ENCODE measurements at regions not wholly inside any gene's neighbourhood (a gene's known extent, or its start where the extent isn't known, plus 50 kb on each side); places are given as distances from the start of the nearest gene placed in this dataset.

- TF ChIP-seq CBX2 (IDR thresholded peaks at IDR 0.05; ENCODE audit: borderline replicate concordance, low read depth) (no peak), MYC (IDR thresholded peaks at IDR 0.05; ENCODE audit: borderline replicate concordance, low read length) (no peak), BHLHE40 (IDR thresholded peaks at IDR 0.05; ENCODE audit: low read depth, low read length) (no peak), TP53 (CRISPR knock-in tag; IDR thresholded peaks at IDR 0.05) (no peak), PBX3 (IDR thresholded peaks at IDR 0.05) (no peak)
- ChIA-PET POLR2A (no interaction called here), CTCF (interaction anchor here (1.4 kb wide), 1 partner anchor 12 kb away, joined by 3 read pairs; no protein-coding TSS in a partner anchor)
- Histone ChIP-seq H3K4me1 (peaks cover 3% of the 10 kb centered on the region; the same call in 2 of the 3 replicates), H3K4me2 (no peak overlapping the region), H3K9me3 (no peaks in the 10 kb centered on the region), H3K27ac (no peak overlapping the region), H3K4me3 (no peak overlapping the region)
- ATAC-seq, result no peak
- FAIRE-seq, result no peak
- no peak for DNase-seq (ENCODE audit: low read depth in 1 of 2, low spot score in 1 of 2)
Observed at GRCh38 chr2:203591642-203592041, 56.5 kb upstream of the RAPH1 start.

- 76% methylated on average over 2 of the region's 2 CpGs for WGBS (ENCODE audit: missing lambda C conversion rate)
- Histone ChIP-seq H3K4me1 (no peaks in the 10 kb centered on the region), H3K4me3 (no peak overlapping the region), H3K9me3 (no peaks in the 10 kb centered on the region), H3K27ac (no peak overlapping the region), H3K4me2 (no peak overlapping the region)
- ChIA-PET POLR2A (no interaction called here), CTCF (interaction anchor here (1.4 kb wide), 1 partner anchor 11 kb away, joined by 3 read pairs; no protein-coding TSS in a partner anchor)
- no peak for ATAC-seq
- FAIRE-seq, result no peak
- DNase-seq (ENCODE audit: low read depth in 1 of 2, low spot score in 1 of 2), result no peak
- TF ChIP-seq FOXS1 (CRISPR knock-in tag; IDR thresholded peaks at IDR 0.05) (no peak), RFX5 (IDR thresholded peaks at IDR 0.05) (no peak), FOSL2 (IDR thresholded peaks at IDR 0.05) (no peak), FOSL2 (CRISPR knock-in tag; IDR thresholded peaks at IDR 0.05) (no peak), HOXB5 (CRISPR knock-in tag; IDR thresholded peaks at IDR 0.05) (no peak), ZC3H11A (IDR thresholded peaks at IDR 0.05) (no peak), HDAC2 (IDR thresholded peaks at IDR 0.05) (no peak), RAD21 (conservative IDR thresholded peaks at IDR 0.05 in 1 of 2, IDR thresholded peaks at IDR 0.05 in 1 of 2) (no peak), POLR2AphosphoS2 (conservative IDR thresholded peaks at IDR 0.05; ENCODE audit: low read length) (no peak), NPAS2 (CRISPR knock-in tag; IDR thresholded peaks at IDR 0.05; ENCODE audit: borderline replicate concordance) (no peak), ESRRA (IDR thresholded peaks at IDR 0.05; ENCODE audit: borderline replicate concordance, low read length) (no peak), POLR2A (IDR thresholded peaks at IDR 0.05; ENCODE audit: low read length) (no peak), REST (IDR thresholded peaks at IDR 0.05) (no peak), BCL3 (IDR thresholded peaks at IDR 0.05) (no peak), RNF2 (IDR thresholded peaks at IDR 0.05; ENCODE audit: borderline replicate concordance, low read depth) (no peak)
Observed at GRCh38 chr2:203592470-203592869, 57.4 kb upstream of the RAPH1 start.

- Histone ChIP-seq H3K9me3 (no peaks in the 10 kb centered on the region), H3K4me3 (no peak overlapping the region), H3K4me1 (no peaks in the 10 kb centered on the region), H3K27ac (no peak overlapping the region), H3K4me2 (no peak overlapping the region)
- CTCF ChIA-PET, result no interaction called here
- no peak for TF ChIP-seq CBX2 (IDR thresholded peaks at IDR 0.05; ENCODE audit: borderline replicate concordance, low read depth)
- TF ChIP-seq ZNF302 (CRISPR knock-in tag; IDR thresholded peaks at IDR 0.05), result no peak
- no peak for TF ChIP-seq MAZ (IDR thresholded peaks at IDR 0.05; ENCODE audit: borderline replicate concordance, low read depth, low read length)
- no peak for TF ChIP-seq EHMT2 (IDR thresholded peaks at IDR 0.05; ENCODE audit: low read depth)
- TF ChIP-seq NPAS2 (CRISPR knock-in tag; IDR thresholded peaks at IDR 0.05; ENCODE audit: borderline replicate concordance), result no peak
- no peak for TF ChIP-seq RAD21 (conservative IDR thresholded peaks at IDR 0.05 in 1 of 2, IDR thresholded peaks at IDR 0.05 in 1 of 2)
- no peak for TF ChIP-seq CHD4 (IDR thresholded peaks at IDR 0.05; ENCODE audit: borderline replicate concordance)
- no peak for TF ChIP-seq CEBPB (IDR thresholded peaks at IDR 0.05)
- TF ChIP-seq CHD2 (IDR thresholded peaks at IDR 0.05; ENCODE audit: low read length, partially characterized antibody), result no peak
- no peak for TF ChIP-seq FOSL2 (IDR thresholded peaks at IDR 0.05)
- no peak for TF ChIP-seq FOSL2 (CRISPR knock-in tag; IDR thresholded peaks at IDR 0.05)
- no peak for TF ChIP-seq RNF2 (IDR thresholded peaks at IDR 0.05; ENCODE audit: borderline replicate concordance, low read depth)
- ATAC-seq (no peak), FAIRE-seq (no peak), DNase-seq (ENCODE audit: low read depth in 1 of 2, low spot score in 1 of 2) (no peak)
- POLR2A ChIA-PET, result no interaction called here
Observed at GRCh38 chr2:203594541-203594940, 59.4 kb upstream of the RAPH1 start.

Data from A549 (cell line).